ENCODE measurements at regions not wholly inside any gene's neighbourhood (a gene's known extent, or its start where the extent isn't known, plus 50 kb on each side); places are given as distances from the start of the nearest gene placed in this dataset.

GRCh38 chr18:51578406-51578980 is 381.0 kb upstream of the MEX3C start:
- TF ChIP-seq CTCF (conservative IDR thresholded peaks at IDR 0.05 in 1 of 2, IDR thresholded peaks at IDR 0.05 in 1 of 2; ENCODE audit: low read depth in 1 of 2, low read length in 2 of 2) (no peak), EZH2 (IDR thresholded peaks at IDR 0.05; ENCODE audit: low read length, missing control alignments) (no peak)

Measured in fibroblast of lung (primary cell).